Ovary (tissue), 3 donors: ENCODE measurements at regions not wholly inside any gene's neighbourhood (a gene's known extent, or its start where the extent isn't known, plus 50 kb on each side); places are given as distances from the start of the nearest gene placed in this dataset.

Experiments used
- POLR2A ChIP-seq: fragments of 450-650 bp; IDR thresholded peaks from one replicate; pipeline ENCODE4 v1.6.1; 2017; ENCODE audit warnings: antibody characterized with exemption, mild to moderate bottlenecking, moderate library complexity
- TF ChIP-seq, protein P1 (sequence below), 3 donors: fragments of 450-650 bp in 2 of 3; fragments of 200-600 bp in 1 of 3; IDR thresholded peaks; one replicate each; pipeline versions ENCODE4 v1.5.1 to v1.8.0; 2016 to 2022; ENCODE audit warnings: antibody characterized with exemption in 3 of 3, mild to moderate bottlenecking in 1 of 3
- donor health status: DM: no; HTN: no; CAD: no.

DNA sequence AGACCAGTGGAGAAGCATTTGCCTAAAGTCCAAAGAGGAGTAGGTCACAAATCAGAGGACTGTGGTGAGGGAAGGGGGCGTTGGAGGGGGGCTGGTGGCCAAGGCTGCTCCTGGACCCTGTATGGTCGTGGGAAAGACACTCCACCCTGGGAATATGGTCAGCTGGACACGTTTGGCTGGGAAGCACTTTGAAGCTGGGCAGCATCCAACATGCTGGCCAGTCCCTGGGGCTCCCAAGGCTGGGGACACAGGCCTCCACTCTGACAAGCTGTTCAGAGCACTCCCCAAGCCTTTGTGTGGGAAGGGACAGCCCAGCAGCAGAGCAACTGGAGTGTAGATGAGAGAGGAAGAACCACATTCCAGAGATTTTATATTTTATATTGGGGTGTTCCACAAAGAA, 203.2 kb downstream of the ANKRD60 start:
- TF ChIP-seq, protein P1, sequence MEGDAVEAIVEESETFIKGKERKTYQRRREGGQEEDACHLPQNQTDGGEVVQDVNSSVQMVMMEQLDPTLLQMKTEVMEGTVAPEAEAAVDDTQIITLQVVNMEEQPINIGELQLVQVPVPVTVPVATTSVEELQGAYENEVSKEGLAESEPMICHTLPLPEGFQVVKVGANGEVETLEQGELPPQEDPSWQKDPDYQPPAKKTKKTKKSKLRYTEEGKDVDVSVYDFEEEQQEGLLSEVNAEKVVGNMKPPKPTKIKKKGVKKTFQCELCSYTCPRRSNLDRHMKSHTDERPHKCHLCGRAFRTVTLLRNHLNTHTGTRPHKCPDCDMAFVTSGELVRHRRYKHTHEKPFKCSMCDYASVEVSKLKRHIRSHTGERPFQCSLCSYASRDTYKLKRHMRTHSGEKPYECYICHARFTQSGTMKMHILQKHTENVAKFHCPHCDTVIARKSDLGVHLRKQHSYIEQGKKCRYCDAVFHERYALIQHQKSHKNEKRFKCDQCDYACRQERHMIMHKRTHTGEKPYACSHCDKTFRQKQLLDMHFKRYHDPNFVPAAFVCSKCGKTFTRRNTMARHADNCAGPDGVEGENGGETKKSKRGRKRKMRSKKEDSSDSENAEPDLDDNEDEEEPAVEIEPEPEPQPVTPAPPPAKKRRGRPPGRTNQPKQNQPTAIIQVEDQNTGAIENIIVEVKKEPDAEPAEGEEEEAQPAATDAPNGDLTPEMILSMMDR (IDR thresholded peaks at IDR 0.05), result no peak
- TF ChIP-seq POLR2A, result no peak
